ENCODE measurements at regions not wholly inside any gene's neighbourhood (a gene's known extent, or its start where the extent isn't known, plus 50 kb on each side); places are given as distances from the start of the nearest gene placed in this dataset.

DNA sequence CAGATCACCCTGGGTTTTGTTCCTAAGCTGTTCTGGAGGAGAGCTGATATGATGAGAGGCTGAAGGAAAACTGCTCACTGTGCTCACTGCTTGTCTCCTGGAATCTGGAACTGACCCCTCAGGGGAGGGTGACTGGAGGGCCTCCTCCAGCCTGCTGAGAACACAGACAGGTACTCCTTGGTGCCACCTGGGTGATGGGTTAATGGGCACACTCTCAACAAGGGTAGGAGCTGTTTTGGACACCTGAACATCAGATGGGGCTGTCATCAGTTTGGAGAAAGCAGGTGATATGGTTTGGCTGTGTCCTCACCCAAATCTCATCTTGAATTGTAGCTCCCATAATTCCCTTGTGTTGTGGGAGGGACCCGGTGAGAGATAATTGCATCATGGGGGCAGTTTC lies 58.1 kb upstream of the SORCS3 start (continued):
- TF ChIP-seq, protein P1, sequence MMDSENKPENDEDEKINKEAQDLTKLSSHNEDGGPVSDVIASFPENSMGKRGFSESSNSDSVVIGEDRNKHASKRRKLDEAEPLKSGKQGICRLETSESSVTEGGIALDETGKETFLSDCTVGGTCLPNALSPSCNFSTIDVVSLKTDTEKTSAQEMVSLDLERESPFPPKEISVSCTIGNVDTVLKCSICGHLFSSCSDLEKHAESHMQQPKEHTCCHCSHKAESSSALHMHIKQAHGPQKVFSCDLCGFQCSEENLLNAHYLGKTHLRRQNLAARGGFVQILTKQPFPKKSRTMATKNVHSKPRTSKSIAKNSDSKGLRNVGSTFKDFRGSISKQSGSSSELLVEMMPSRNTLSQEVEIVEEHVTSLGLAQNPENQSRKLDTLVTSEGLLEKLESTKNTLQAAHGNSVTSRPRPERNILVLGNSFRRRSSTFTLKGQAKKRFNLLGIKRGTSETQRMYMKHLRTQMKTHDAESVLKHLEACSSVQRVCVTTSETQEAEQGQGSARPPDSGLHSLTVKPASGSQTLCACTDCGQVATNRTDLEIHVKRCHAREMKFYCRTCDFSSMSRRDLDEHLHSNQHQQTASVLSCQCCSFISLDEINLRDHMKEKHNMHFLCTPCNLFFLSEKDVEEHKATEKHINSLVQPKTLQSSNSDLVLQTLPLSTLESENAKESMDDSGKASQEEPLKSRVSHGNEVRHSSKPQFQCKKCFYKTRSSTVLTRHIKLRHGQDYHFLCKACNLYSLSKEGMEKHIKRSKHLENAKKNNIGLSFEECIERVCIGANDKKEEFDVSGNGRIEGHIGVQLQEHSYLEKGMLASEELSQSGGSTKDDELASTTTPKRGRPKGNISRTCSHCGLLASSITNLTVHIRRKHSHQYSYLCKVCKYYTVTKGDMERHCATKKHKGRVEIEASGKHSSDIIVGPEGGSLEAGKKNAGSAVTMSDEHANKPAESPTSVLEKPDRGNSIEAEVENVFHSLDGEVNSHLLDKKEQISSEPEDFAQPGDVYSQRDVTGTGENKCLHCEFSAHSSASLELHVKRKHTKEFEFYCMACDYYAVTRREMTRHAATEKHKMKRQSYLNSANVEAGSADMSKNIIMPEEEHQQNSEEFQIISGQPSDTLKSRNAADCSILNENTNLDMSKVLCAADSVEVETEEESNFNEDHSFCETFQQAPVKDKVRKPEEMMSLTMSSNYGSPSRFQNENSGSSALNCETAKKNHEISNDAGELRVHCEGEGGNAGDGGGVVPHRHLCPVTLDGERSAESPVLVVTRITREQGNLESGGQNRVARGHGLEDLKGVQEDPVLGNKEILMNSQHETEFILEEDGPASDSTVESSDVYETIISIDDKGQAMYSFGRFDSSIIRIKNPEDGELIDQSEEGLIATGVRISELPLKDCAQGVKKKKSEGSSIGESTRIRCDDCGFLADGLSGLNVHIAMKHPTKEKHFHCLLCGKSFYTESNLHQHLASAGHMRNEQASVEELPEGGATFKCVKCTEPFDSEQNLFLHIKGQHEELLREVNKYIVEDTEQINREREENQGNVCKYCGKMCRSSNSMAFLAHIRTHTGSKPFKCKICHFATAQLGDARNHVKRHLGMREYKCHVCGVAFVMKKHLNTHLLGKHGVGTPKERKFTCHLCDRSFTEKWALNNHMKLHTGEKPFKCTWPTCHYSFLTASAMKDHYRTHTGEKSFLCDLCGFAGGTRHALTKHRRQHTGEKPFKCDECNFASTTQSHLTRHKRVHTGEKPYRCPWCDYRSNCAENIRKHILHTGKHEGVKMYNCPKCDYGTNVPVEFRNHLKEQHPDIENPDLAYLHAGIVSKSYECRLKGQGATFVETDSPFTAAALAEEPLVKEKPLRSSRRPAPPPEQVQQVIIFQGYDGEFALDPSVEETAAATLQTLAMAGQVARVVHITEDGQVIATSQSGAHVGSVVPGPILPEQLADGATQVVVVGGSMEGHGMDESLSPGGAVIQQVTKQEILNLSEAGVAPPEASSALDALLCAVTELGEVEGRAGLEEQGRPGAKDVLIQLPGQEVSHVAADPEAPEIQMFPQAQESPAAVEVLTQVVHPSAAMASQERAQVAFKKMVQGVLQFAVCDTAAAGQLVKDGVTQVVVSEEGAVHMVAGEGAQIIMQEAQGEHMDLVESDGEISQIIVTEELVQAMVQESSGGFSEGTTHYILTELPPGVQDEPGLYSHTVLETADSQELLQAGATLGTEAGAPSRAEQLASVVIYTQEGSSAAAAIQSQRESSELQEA (IDR thresholded peaks at IDR 0.05; ENCODE audit: low read depth), result no peak
- TF ChIP-seq, protein P2, sequence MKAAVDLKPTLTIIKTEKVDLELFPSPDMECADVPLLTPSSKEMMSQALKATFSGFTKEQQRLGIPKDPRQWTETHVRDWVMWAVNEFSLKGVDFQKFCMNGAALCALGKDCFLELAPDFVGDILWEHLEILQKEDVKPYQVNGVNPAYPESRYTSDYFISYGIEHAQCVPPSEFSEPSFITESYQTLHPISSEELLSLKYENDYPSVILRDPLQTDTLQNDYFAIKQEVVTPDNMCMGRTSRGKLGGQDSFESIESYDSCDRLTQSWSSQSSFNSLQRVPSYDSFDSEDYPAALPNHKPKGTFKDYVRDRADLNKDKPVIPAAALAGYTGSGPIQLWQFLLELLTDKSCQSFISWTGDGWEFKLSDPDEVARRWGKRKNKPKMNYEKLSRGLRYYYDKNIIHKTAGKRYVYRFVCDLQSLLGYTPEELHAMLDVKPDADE (conservative IDR thresholded peaks at IDR 0.05; ENCODE audit: control insufficient read depth, low read depth, low read length), result no peak
- no peak for TF ChIP-seq HMG20A (CRISPR knock-in tag; conservative IDR thresholded peaks at IDR 0.05)
- no peak for TF ChIP-seq TRIM24 (IDR thresholded peaks at IDR 0.05)
- TF ChIP-seq NCOA6 (IDR thresholded peaks at IDR 0.05), result no peak
- no peak for TF ChIP-seq MTA1 (IDR thresholded peaks at IDR 0.05; ENCODE audit: borderline replicate concordance)
- TF ChIP-seq RFX7 (CRISPR knock-in tag; IDR thresholded peaks at IDR 0.05), result no peak
- TF ChIP-seq BRD4 (IDR thresholded peaks at IDR 0.05), result no peak
- no peak for TF ChIP-seq PRPF4 (IDR thresholded peaks at IDR 0.05; ENCODE audit: insufficient read depth, low read depth, low read length, poor library complexity, severe bottlenecking)
- TF ChIP-seq MYNN (IDR thresholded peaks at IDR 0.05), result no peak
- TF ChIP-seq MYNN (CRISPR knock-in tag; IDR thresholded peaks at IDR 0.05), result no peak
- TF ChIP-seq, protein P3, sequence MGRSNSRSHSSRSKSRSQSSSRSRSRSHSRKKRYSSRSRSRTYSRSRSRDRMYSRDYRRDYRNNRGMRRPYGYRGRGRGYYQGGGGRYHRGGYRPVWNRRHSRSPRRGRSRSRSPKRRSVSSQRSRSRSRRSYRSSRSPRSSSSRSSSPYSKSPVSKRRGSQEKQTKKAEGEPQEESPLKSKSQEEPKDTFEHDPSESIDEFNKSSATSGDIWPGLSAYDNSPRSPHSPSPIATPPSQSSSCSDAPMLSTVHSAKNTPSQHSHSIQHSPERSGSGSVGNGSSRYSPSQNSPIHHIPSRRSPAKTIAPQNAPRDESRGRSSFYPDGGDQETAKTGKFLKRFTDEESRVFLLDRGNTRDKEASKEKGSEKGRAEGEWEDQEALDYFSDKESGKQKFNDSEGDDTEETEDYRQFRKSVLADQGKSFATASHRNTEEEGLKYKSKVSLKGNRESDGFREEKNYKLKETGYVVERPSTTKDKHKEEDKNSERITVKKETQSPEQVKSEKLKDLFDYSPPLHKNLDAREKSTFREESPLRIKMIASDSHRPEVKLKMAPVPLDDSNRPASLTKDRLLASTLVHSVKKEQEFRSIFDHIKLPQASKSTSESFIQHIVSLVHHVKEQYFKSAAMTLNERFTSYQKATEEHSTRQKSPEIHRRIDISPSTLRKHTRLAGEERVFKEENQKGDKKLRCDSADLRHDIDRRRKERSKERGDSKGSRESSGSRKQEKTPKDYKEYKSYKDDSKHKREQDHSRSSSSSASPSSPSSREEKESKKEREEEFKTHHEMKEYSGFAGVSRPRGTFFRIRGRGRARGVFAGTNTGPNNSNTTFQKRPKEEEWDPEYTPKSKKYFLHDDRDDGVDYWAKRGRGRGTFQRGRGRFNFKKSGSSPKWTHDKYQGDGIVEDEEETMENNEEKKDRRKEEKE (IDR thresholded peaks at IDR 0.05; ENCODE audit: borderline replicate concordance in 1 of 2, control insufficient read depth in 1 of 2, low read depth in 2 of 2, low read length in 1 of 2), result no peak
- no peak for TF ChIP-seq ELF1 (tag; IDR thresholded peaks at IDR 0.05)
- TF ChIP-seq, protein P4, sequence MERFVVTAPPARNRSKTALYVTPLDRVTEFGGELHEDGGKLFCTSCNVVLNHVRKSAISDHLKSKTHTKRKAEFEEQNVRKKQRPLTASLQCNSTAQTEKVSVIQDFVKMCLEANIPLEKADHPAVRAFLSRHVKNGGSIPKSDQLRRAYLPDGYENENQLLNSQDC (CRISPR knock-in tag; IDR thresholded peaks at IDR 0.05), result no peak
- TF ChIP-seq, protein P5, sequence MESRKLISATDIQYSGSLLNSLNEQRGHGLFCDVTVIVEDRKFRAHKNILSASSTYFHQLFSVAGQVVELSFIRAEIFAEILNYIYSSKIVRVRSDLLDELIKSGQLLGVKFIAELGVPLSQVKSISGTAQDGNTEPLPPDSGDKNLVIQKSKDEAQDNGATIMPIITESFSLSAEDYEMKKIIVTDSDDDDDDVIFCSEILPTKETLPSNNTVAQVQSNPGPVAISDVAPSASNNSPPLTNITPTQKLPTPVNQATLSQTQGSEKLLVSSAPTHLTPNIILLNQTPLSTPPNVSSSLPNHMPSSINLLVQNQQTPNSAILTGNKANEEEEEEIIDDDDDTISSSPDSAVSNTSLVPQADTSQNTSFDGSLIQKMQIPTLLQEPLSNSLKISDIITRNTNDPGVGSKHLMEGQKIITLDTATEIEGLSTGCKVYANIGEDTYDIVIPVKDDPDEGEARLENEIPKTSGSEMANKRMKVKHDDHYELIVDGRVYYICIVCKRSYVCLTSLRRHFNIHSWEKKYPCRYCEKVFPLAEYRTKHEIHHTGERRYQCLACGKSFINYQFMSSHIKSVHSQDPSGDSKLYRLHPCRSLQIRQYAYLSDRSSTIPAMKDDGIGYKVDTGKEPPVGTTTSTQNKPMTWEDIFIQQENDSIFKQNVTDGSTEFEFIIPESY (CRISPR knock-in tag; IDR thresholded peaks at IDR 0.05), result no peak

All from K562 (cell line).